Cardiac septum (tissue), 1 donor: ENCODE measurements at regions not wholly inside any gene's neighbourhood (a gene's known extent, or its start where the extent isn't known, plus 50 kb on each side); places are given as distances from the start of the nearest gene placed in this dataset.
"Not testable (repeated sequence)": the region's sequence is repeated elsewhere in the genome, so short reads cannot be mapped to it uniquely, and the experiment has no call there.

ENCODE experiments used
- DNase-seq: peaks from one replicate; pipeline ENCODE4 v3.0.0-alpha.2; 2020; ENCODE audit warnings: low spot score
- intact Hi-C: fragments of 100-400 bp; cut with DNase I; formaldehyde crosslinking; loops from one replicate; pipeline ENCODE4 v1.14.0; 2022
- donor health status: DM: no; HTN: no; CAD: no.

GRCh38 chr17:21850614-21851013 is 158.3 kb downstream of the KCNJ18 start:
- intact Hi-C loops, result not testable (repeated sequence)

More at GRCh38 chr17:21850614-21851013, 158.3 kb downstream of the KCNJ18 start:
- DNase-seq, result not testable (repeated sequence)
